Loucy (cell line): ENCODE measurements at regions not wholly inside any gene's neighbourhood (a gene's known extent, or its start where the extent isn't known, plus 50 kb on each side); places are given as distances from the start of the nearest gene placed in this dataset.

Experiments used
- EZH2phosphoT487 ChIP-seq: fragments of 200-600 bp; IDR thresholded peaks from 2 replicates; pipeline ENCODE4 v1.6.1; 2018; ENCODE audit warnings: antibody characterized with exemption, mild to moderate bottlenecking, moderate library complexity, borderline replicate concordance
- TF ChIP-seq, protein P1 (sequence below): fragments of 200-600 bp; sonication (generic); conservative IDR thresholded peaks from 2 replicates; pipeline ENCODE4 v1.5.1; 2014; ENCODE audit warnings: mild to moderate bottlenecking, antibody characterized with exemption, low read length

DNA sequence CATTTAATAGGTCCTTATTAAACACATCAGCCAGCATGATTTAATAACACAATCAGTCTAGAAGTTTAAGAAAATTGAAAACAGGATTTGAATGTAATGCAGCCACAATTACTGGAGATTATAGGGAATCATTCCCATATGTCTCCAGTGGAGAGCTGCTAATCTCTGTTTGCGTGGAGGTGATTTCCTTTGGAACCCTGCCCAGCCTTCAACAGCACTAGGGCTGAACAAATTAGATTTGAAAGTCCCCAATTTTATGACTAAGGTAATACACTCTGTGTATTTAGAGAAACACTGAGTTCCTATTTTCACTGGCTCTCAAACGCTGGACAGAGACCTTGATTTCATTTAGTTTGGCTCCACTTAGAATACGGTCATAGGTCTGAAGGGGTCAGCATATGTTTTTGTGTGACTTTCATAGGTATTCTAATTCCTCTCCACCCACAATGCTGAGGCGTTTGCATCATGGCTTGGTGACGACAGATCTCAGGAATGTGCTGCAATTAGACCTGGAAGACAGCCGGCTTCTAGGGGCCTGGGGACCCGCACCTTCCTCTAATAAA lies 508.3 kb downstream of the EBF1 start:
- TF ChIP-seq, protein P1, sequence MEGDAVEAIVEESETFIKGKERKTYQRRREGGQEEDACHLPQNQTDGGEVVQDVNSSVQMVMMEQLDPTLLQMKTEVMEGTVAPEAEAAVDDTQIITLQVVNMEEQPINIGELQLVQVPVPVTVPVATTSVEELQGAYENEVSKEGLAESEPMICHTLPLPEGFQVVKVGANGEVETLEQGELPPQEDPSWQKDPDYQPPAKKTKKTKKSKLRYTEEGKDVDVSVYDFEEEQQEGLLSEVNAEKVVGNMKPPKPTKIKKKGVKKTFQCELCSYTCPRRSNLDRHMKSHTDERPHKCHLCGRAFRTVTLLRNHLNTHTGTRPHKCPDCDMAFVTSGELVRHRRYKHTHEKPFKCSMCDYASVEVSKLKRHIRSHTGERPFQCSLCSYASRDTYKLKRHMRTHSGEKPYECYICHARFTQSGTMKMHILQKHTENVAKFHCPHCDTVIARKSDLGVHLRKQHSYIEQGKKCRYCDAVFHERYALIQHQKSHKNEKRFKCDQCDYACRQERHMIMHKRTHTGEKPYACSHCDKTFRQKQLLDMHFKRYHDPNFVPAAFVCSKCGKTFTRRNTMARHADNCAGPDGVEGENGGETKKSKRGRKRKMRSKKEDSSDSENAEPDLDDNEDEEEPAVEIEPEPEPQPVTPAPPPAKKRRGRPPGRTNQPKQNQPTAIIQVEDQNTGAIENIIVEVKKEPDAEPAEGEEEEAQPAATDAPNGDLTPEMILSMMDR, result no peak
- no peak for TF ChIP-seq EZH2phosphoT487
